ENCODE measurements at regions not wholly inside any gene's neighbourhood (a gene's known extent, or its start where the extent isn't known, plus 50 kb on each side); places are given as distances from the start of the nearest gene placed in this dataset.

DNA sequence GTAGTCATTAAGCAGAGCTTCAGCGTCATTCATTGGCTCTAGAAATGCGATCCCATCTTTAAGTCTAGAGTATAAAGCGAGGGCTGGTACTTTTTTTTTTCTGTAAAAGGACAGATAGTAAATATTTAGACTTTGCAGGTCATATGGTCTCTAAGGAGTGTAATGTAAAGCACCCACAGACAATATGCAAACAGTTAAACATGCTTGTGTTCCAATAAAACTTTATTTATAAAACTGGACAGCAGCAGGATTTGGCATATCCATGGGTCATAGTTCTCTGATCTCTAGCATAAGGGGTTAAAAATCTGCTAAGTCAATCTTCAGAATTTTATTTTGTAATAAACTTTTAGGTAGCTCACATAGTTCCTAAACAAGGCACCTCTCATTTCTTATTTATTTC is 226.8 kb upstream of the TBC1D5 start:
- Mint-ChIP-seq H3K36me3 (ENCODE audit: insufficient read depth in 1 of 3, low read depth in 3 of 3) (no peaks in the 10 kb centered on the region), H3K27ac (no peak overlapping the region), H3K9me3 (no peaks in the 10 kb centered on the region), H3K27me3 (ENCODE audit: low read depth) (no peaks in the 10 kb centered on the region), H3K4me3 (no peak overlapping the region), H3K4me1 (peaks cover 23 to 24% of the 10 kb centered on the region in 2 experiments)
- H3K79me1 ChIP-seq (ENCODE audit: insufficient read depth, low read depth, low read length, poor library complexity, severe bottlenecking), result peaks cover 2% of the 10 kb centered on the region
- H3K4me2 ChIP-seq (ENCODE audit: insufficient read depth, insufficient read length, low read length), result no peak overlapping the region
- H3K9ac ChIP-seq (ENCODE audit: extremely low read depth, insufficient read length, low read length), result no peak overlapping the region
- DNase-seq, result no peak
- no CpG with 5 or more reads among the region's 3 CpGs for WGBS (ENCODE audit: extremely low coverage, insufficient read length, low lambda C conversion rate)
- no peak overlapping the region for H3K14ac ChIP-seq (ENCODE audit: insufficient read depth, low read length)
- peaks cover 3% of the 10 kb centered on the region; the same call in 1 of the 2 replicates for H3K4me1 ChIP-seq (ENCODE audit: insufficient read depth, low read length)
- H3K23ac ChIP-seq (ENCODE audit: insufficient read length, low read depth, low read length), result no peak overlapping the region
- H3K27me3 ChIP-seq (ENCODE audit: insufficient read depth, low read length), result no peaks in the 10 kb centered on the region
- no peaks in the 10 kb centered on the region for H4K20me1 ChIP-seq (ENCODE audit: control insufficient read depth, insufficient read depth, insufficient read length)
- H2BK5ac ChIP-seq (ENCODE audit: insufficient read length, low read length), result no peak overlapping the region
- no peak overlapping the region for H3K18ac ChIP-seq (ENCODE audit: insufficient read length, low read depth, low read length)
- no peak overlapping the region for H3T11ph ChIP-seq (ENCODE audit: low read length)
- H3K4ac ChIP-seq (ENCODE audit: low read depth, low read length), result no peak overlapping the region
- H3K27ac ChIP-seq (ENCODE audit: insufficient read length, low read depth, low read length), result no peak overlapping the region
- H2BK120ac ChIP-seq (ENCODE audit: low read depth, low read length, poor library complexity, severe bottlenecking), result no peak overlapping the region
- H2AFZ ChIP-seq (ENCODE audit: low read length), result no peak overlapping the region
- H4K8ac ChIP-seq (replicated peaks; ENCODE audit: insufficient read length, low read depth, low read length), result no peak overlapping the region
- no peak overlapping the region for H3K56ac ChIP-seq (ENCODE audit: insufficient read length, low read depth, low read length)
- no peak overlapping the region for H2BK15ac ChIP-seq (ENCODE audit: low read depth, low read length)
- H3K79me2 ChIP-seq (ENCODE audit: insufficient read depth, low read length), result no peaks in the 10 kb centered on the region
- H2BK20ac ChIP-seq (ENCODE audit: low read depth, low read length, poor library complexity, severe bottlenecking), result no peak overlapping the region
- no peak overlapping the region for H4K91ac ChIP-seq (ENCODE audit: insufficient read length, low read depth, low read length)
- H3K9me3 ChIP-seq (ENCODE audit: control insufficient read depth, low read depth, low read length), result no peaks in the 10 kb centered on the region
- no peaks in the 10 kb centered on the region for H3K23me2 ChIP-seq (ENCODE audit: insufficient read length, low read depth, low read length, poor library complexity, severe bottlenecking)
- H2AK5ac ChIP-seq (ENCODE audit: insufficient read length, low read length), result no peak overlapping the region
- H2BK12ac ChIP-seq (ENCODE audit: insufficient read length, low read depth, low read length), result no peak overlapping the region
- TF ChIP-seq, protein P1, sequence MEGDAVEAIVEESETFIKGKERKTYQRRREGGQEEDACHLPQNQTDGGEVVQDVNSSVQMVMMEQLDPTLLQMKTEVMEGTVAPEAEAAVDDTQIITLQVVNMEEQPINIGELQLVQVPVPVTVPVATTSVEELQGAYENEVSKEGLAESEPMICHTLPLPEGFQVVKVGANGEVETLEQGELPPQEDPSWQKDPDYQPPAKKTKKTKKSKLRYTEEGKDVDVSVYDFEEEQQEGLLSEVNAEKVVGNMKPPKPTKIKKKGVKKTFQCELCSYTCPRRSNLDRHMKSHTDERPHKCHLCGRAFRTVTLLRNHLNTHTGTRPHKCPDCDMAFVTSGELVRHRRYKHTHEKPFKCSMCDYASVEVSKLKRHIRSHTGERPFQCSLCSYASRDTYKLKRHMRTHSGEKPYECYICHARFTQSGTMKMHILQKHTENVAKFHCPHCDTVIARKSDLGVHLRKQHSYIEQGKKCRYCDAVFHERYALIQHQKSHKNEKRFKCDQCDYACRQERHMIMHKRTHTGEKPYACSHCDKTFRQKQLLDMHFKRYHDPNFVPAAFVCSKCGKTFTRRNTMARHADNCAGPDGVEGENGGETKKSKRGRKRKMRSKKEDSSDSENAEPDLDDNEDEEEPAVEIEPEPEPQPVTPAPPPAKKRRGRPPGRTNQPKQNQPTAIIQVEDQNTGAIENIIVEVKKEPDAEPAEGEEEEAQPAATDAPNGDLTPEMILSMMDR (conservative IDR thresholded peaks at IDR 0.05), result no peak
- no peak overlapping the region for H4K5ac ChIP-seq (ENCODE audit: insufficient read length, low read depth, low read length)
